OCI-LY3 (cell line): ENCODE measurements at regions not wholly inside any gene's neighbourhood (a gene's known extent, or its start where the extent isn't known, plus 50 kb on each side); places are given as distances from the start of the nearest gene placed in this dataset.

Experiments
- H2AFZ ChIP-seq: fragments of 200-600, 300-600 bp; shearing (Covaris generic); 2 replicates; pipeline ENCODE4 v1.6.0; 2014; ENCODE audit warnings: antibody characterized with exemption, low read depth, low read length
- H3K27ac ChIP-seq: fragments of 200-600, 300-600 bp; sonication (generic); 2 replicates; pipeline ENCODE4 v1.5.1; 2014; ENCODE audit warnings: mild to moderate bottlenecking, low read length, moderate library complexity, mixed read lengths
- H3K27me3 ChIP-seq: fragments of 200-600, 300-600 bp; sonication (generic); 2 replicates; pipeline ENCODE4 v1.6.1; 2014; ENCODE audit warnings: low read depth, low read length, mixed read lengths
- H3K36me3 ChIP-seq: fragments of 200-600, 300-600 bp; sonication (generic); replicated peaks from 2 replicates; pipeline ENCODE3; 2014; ENCODE audit warnings: low read depth, low read length, mixed read lengths
- H3K4me1 ChIP-seq: fragments of 300-600, 200-600 bp; sonication (generic); 2 replicates; pipeline ENCODE4 v1.6.1; 2014; ENCODE audit warnings: low read length, mixed read lengths
- H3K4me2 ChIP-seq: fragments of 200-600, 300-600 bp; sonication (generic); 2 replicates; pipeline ENCODE4 v1.6.1; 2014; ENCODE audit warnings: low read length, mixed read lengths
- H3K4me3 ChIP-seq: fragments of 300-600, 200-600 bp; sonication (generic); 2 replicates; pipeline ENCODE4 v1.5.1; 2014; ENCODE audit warnings: antibody characterized with exemption, mild to moderate bottlenecking, low read length, moderate library complexity
- H3K79me2 ChIP-seq: fragments of 300-600, 200-600 bp; shearing (Covaris generic); 2 replicates; pipeline ENCODE4 v1.6.1; 2014; ENCODE audit warnings: mild to moderate bottlenecking, low read length, mixed read lengths
- H3K9ac ChIP-seq: fragments of 300-600, 200-600 bp; shearing (Covaris generic); 2 replicates; pipeline ENCODE4 v1.6.0; 2014; ENCODE audit warnings: mild to moderate bottlenecking, low read length, moderate library complexity
- H3K9me3 ChIP-seq: fragments of 200-600, 300-600 bp; shearing (Covaris generic); 2 replicates; pipeline ENCODE4 v1.6.1; 2014; ENCODE audit warnings: low read length, mixed read lengths; ENCODE audit not compliant: insufficient read depth
- H4K20me1 ChIP-seq: fragments of 200-600, 300-600 bp; sonication (generic); 2 replicates; pipeline ENCODE4 v1.6.1; 2016; ENCODE audit warnings: low read length, mixed read lengths; ENCODE audit not compliant: insufficient read depth
- EZH2phosphoT487 ChIP-seq: fragments of 200-600 bp; shearing (Covaris generic); IDR thresholded peaks from 2 replicates; pipeline ENCODE4 v1.6.1; 2018; ENCODE audit warnings: antibody characterized with exemption, mixed run types, low read depth
- TF ChIP-seq, protein P1 (sequence below): fragments of 200-600, 300-600 bp; sonication (generic); IDR thresholded peaks from 2 replicates; pipeline ENCODE4 v1.5.1; 2014; ENCODE audit warnings: antibody characterized with exemption, low read length, low read depth

- H3K36me3 ChIP-seq, result no peaks in the 10 kb centered on the region
- no peaks in the 10 kb centered on the region for H4K20me1 ChIP-seq
- H3K9me3 ChIP-seq, result no peaks in the 10 kb centered on the region
- H3K4me3 ChIP-seq, result no peak overlapping the region
- H3K4me2 ChIP-seq, result no peak overlapping the region
- no peaks in the 10 kb centered on the region for H3K79me2 ChIP-seq
- no peaks in the 10 kb centered on the region for H3K4me1 ChIP-seq
- H3K9ac ChIP-seq, result no peak overlapping the region
- no peak overlapping the region for H2AFZ ChIP-seq
- H3K27me3 ChIP-seq, result no peaks in the 10 kb centered on the region
- no peak overlapping the region for H3K27ac ChIP-seq
- TF ChIP-seq EZH2phosphoT487, result no peak
- TF ChIP-seq, protein P1, sequence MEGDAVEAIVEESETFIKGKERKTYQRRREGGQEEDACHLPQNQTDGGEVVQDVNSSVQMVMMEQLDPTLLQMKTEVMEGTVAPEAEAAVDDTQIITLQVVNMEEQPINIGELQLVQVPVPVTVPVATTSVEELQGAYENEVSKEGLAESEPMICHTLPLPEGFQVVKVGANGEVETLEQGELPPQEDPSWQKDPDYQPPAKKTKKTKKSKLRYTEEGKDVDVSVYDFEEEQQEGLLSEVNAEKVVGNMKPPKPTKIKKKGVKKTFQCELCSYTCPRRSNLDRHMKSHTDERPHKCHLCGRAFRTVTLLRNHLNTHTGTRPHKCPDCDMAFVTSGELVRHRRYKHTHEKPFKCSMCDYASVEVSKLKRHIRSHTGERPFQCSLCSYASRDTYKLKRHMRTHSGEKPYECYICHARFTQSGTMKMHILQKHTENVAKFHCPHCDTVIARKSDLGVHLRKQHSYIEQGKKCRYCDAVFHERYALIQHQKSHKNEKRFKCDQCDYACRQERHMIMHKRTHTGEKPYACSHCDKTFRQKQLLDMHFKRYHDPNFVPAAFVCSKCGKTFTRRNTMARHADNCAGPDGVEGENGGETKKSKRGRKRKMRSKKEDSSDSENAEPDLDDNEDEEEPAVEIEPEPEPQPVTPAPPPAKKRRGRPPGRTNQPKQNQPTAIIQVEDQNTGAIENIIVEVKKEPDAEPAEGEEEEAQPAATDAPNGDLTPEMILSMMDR, result no peak
Observed at GRCh38 chr1:87212431-87213134, 116.1 kb upstream of the LMO4 start.

- H3K9ac ChIP-seq, result no peak overlapping the region
- no peaks in the 10 kb centered on the region for H3K4me1 ChIP-seq
- no peak for TF ChIP-seq EZH2phosphoT487
- TF ChIP-seq, protein P1, result no peak
- no peaks in the 10 kb centered on the region for H4K20me1 ChIP-seq
- no peak overlapping the region for H3K27ac ChIP-seq
- no peaks in the 10 kb centered on the region for H3K27me3 ChIP-seq
- H3K36me3 ChIP-seq, result no peaks in the 10 kb centered on the region
- H3K4me3 ChIP-seq, result no peak overlapping the region
- H2AFZ ChIP-seq, result no peak overlapping the region
- H3K4me2 ChIP-seq, result no peak overlapping the region
- H3K9me3 ChIP-seq, result no peaks in the 10 kb centered on the region
- H3K79me2 ChIP-seq, result no peaks in the 10 kb centered on the region
Observed at GRCh38 chr1:87213135-87213515, 115.6 kb upstream of the LMO4 start.

DNA sequence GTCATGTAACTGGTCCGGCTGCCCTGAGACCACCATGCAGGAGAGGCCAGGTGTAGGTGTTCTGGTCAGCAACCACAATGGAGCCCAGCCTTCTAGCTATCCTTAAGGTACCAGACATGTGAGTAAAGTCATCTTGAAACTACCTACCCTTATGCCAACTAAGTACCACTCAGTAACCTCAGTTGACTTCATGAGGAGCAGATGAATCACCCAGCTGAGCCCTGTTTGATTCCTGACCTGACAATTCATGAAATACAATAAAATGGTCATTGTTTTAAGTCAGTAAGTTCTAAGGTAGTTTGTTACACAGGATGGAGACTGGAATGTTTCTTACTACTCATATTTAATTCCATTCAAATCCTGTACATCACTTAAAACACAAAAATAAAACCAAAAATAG lies 113.1 kb upstream of the LMO4 start:
- Histone ChIP-seq H3K4me3 (no peak overlapping the region), H3K36me3 (no peaks in the 10 kb centered on the region), H3K27me3 (no peaks in the 10 kb centered on the region), H2AFZ (no peak overlapping the region), H4K20me1 (no peaks in the 10 kb centered on the region), H3K27ac (no peak overlapping the region), H3K4me1 (no peaks in the 10 kb centered on the region), H3K4me2 (no peak overlapping the region), H3K79me2 (no peaks in the 10 kb centered on the region), H3K9me3 (no peaks in the 10 kb centered on the region), H3K9ac (no peak overlapping the region)
- no peak for TF ChIP-seq EZH2phosphoT487
- TF ChIP-seq, protein P1, result no peak

DNA sequence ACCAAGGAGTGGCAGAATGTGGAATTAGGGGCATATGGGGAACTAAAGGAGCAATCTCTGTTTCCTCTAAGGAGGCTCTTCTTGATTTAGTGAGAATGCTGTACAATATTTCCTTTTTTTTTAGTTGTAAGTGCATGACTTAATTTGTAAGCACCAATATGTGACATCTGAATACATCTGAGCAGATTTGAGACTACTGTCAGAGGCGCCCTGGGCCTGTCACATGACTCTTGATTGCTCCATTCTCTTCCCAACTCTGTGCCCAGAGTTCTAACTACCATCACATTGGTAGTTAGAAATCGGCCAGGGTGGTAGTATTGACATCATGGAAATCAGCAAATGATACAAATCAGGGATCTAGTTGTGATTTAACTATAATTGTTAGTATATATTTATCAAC lies 110.1 kb upstream of the LMO4 start:
- Histone ChIP-seq H3K27ac (no peak overlapping the region), H3K4me1 (no peaks in the 10 kb centered on the region), H3K9ac (no peak overlapping the region), H2AFZ (no peak overlapping the region), H3K27me3 (no peaks in the 10 kb centered on the region), H3K36me3 (no peaks in the 10 kb centered on the region), H3K4me2 (no peak overlapping the region), H3K9me3 (no peaks in the 10 kb centered on the region), H3K79me2 (no peaks in the 10 kb centered on the region), H4K20me1 (no peaks in the 10 kb centered on the region), H3K4me3 (no peak overlapping the region)
- TF ChIP-seq EZH2phosphoT487, result no peak
- TF ChIP-seq, protein P1, result no peak
